WTC11 (cell line): ENCODE measurements at regions not wholly inside any gene's neighbourhood (a gene's known extent, or its start where the extent isn't known, plus 50 kb on each side); places are given as distances from the start of the nearest gene placed in this dataset.

Source experiments
- CBFB ChIP-seq: sonication (generic); formaldehyde crosslinking; IDR thresholded peaks from 2 replicates; pipeline ENCODE4 v1.8.1; 2022; ENCODE audit warnings: mild to moderate bottlenecking, low read depth, missing genetic modification reagents
- FOXP1 ChIP-seq: sonication (generic); formaldehyde crosslinking; IDR thresholded peaks from 2 replicates; pipeline ENCODE4 v1.8.0; 2022; ENCODE audit warnings: missing genetic modification reagents, mild to moderate bottlenecking, moderate library complexity, borderline replicate concordance
- NR3C1 ChIP-seq: sonication (generic); formaldehyde crosslinking; conservative IDR thresholded peaks from 2 replicates; pipeline ENCODE4 v1.8.1; 2023; ENCODE audit warnings: low read depth, mild to moderate bottlenecking, missing genetic modification reagents
- SP1 ChIP-seq: sonication (generic); formaldehyde crosslinking; conservative IDR thresholded peaks from 2 replicates; pipeline ENCODE4 v1.8.1; 2022; ENCODE audit warnings: missing genetic modification reagents
- ZNF317 ChIP-seq: sonication (generic); formaldehyde crosslinking; IDR thresholded peaks from 2 replicates; pipeline ENCODE4 v1.8.1; 2023; ENCODE audit warnings: low read depth, mild to moderate bottlenecking, moderate library complexity, missing genetic modification reagents, borderline replicate concordance
- TF ChIP-seq, protein P1 (sequence below): fragments of 200-600 bp; IDR thresholded peaks from 2 replicates; pipeline ENCODE4 v1.8.0; 2022; ENCODE audit warnings: antibody characterized with exemption
- TF ChIP-seq, protein P2 (sequence below): sonication (generic); formaldehyde crosslinking; IDR thresholded peaks from 2 replicates; pipeline ENCODE4 v1.8.1; 2023; ENCODE audit warnings: mild to moderate bottlenecking, missing genetic modification reagents, moderate library complexity
- TF ChIP-seq, protein P3 (sequence below): sonication (generic); formaldehyde crosslinking; conservative IDR thresholded peaks from 2 replicates; pipeline ENCODE4 v1.8.1; 2022; ENCODE audit warnings: mild to moderate bottlenecking, missing genetic modification reagents

DNA sequence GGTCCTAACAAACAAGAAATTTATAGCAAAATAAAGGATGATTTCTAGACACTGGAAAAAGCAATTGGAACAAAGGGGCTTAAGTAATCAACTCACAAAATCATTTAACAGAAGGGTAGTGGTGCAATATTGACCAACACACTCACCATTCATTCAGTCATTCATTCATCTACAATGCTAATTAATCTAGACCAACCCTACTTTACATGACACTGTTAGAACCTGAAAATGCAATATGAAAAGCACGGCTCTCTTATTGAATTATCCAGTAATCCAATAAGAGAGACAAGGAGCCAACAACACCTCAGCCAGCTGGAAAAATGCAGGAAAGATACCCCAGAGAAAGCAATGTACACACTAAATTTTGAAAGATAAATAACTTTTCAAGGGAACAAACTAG is 310.8 kb upstream of the NR5A2 start:
- TF ChIP-seq, protein P1, sequence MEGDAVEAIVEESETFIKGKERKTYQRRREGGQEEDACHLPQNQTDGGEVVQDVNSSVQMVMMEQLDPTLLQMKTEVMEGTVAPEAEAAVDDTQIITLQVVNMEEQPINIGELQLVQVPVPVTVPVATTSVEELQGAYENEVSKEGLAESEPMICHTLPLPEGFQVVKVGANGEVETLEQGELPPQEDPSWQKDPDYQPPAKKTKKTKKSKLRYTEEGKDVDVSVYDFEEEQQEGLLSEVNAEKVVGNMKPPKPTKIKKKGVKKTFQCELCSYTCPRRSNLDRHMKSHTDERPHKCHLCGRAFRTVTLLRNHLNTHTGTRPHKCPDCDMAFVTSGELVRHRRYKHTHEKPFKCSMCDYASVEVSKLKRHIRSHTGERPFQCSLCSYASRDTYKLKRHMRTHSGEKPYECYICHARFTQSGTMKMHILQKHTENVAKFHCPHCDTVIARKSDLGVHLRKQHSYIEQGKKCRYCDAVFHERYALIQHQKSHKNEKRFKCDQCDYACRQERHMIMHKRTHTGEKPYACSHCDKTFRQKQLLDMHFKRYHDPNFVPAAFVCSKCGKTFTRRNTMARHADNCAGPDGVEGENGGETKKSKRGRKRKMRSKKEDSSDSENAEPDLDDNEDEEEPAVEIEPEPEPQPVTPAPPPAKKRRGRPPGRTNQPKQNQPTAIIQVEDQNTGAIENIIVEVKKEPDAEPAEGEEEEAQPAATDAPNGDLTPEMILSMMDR = no peak
- TF ChIP-seq, protein P2, sequence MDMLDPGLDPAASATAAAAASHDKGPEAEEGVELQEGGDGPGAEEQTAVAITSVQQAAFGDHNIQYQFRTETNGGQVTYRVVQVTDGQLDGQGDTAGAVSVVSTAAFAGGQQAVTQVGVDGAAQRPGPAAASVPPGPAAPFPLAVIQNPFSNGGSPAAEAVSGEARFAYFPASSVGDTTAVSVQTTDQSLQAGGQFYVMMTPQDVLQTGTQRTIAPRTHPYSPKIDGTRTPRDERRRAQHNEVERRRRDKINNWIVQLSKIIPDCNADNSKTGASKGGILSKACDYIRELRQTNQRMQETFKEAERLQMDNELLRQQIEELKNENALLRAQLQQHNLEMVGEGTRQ (CRISPR knock-in tag) = no peak
- no peak for TF ChIP-seq SP1 (CRISPR knock-in tag)
- TF ChIP-seq CBFB (CRISPR knock-in tag) = no peak
- no peak for TF ChIP-seq NR3C1
- TF ChIP-seq, protein P3, sequence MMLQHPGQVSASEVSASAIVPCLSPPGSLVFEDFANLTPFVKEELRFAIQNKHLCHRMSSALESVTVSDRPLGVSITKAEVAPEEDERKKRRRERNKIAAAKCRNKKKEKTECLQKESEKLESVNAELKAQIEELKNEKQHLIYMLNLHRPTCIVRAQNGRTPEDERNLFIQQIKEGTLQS (CRISPR knock-in tag) = no peak
- no peak for TF ChIP-seq ZNF317 (CRISPR knock-in tag)
- no peak for TF ChIP-seq FOXP1 (CRISPR knock-in tag)
